ENCODE measurements at regions not wholly inside any gene's neighbourhood (a gene's known extent, or its start where the extent isn't known, plus 50 kb on each side); places are given as distances from the start of the nearest gene placed in this dataset.

DNA sequence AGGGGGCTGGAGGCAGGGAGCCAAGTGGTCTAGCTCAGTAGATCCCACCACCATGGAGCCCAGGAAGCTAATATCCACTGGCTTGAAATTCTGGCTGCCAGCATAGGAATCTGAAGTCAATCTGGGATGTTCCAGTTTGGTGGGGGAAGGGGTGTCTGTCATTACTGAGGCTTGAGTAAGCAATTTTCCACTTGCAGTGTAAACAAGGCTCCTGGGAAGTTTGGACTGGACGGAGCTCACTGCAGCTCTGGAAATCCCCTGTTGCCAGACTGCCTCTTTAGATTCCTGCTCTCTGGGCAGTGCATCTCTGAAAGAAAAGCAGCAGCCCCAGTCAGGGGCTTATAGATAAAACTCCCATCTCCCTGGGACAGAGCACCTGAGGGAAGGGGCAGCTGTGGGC lies 349.2 kb upstream of the KLHL1 start:
- H3K9me2 ChIP-seq (replicated peaks; ENCODE audit: low read depth, low read length) = no peaks in the 10 kb centered on the region

GRCh38 chr13:70448820-70449219 lies 340.6 kb upstream of the KLHL1 start:
- H2AFZ ChIP-seq (ENCODE audit: low read length) = no peak overlapping the region
- no peaks in the 10 kb centered on the region for H3F3A ChIP-seq (ENCODE audit: low read depth)

More for the DNA sequence above, 349.2 kb upstream of the KLHL1 start:
- Histone ChIP-seq H2AFZ (ENCODE audit: low read length) (no peak overlapping the region), H3F3A (ENCODE audit: low read depth) (no peaks in the 10 kb centered on the region), H3K4me1 (ENCODE audit: insufficient read depth, low read length, poor library complexity, severe bottlenecking) (no peaks in the 10 kb centered on the region), H3K79me2 (ENCODE audit: insufficient read depth, low read length) (no peaks in the 10 kb centered on the region), H3K4me2 (ENCODE audit: low read depth, low read length, poor library complexity, severe bottlenecking) (no peak overlapping the region), H3K4me3 (ENCODE audit: low read length, poor library complexity, severe bottlenecking) (no peak overlapping the region), H3K9me3 (ENCODE audit: insufficient read depth, low read depth, low read length) (no peaks in the 10 kb centered on the region), H3K9ac (ENCODE audit: low read depth, low read length, poor library complexity, severe bottlenecking) (no peak overlapping the region), H3K27me3 (ENCODE audit: insufficient read depth, low read length, poor library complexity, severe bottlenecking) (no peaks in the 10 kb centered on the region), H4K20me1 (ENCODE audit: insufficient read depth, low read length, poor library complexity, severe bottlenecking) (no peaks in the 10 kb centered on the region), H3K36me3 (ENCODE audit: insufficient read depth, low read length) (no peaks in the 10 kb centered on the region)
- TF ChIP-seq, protein P1, sequence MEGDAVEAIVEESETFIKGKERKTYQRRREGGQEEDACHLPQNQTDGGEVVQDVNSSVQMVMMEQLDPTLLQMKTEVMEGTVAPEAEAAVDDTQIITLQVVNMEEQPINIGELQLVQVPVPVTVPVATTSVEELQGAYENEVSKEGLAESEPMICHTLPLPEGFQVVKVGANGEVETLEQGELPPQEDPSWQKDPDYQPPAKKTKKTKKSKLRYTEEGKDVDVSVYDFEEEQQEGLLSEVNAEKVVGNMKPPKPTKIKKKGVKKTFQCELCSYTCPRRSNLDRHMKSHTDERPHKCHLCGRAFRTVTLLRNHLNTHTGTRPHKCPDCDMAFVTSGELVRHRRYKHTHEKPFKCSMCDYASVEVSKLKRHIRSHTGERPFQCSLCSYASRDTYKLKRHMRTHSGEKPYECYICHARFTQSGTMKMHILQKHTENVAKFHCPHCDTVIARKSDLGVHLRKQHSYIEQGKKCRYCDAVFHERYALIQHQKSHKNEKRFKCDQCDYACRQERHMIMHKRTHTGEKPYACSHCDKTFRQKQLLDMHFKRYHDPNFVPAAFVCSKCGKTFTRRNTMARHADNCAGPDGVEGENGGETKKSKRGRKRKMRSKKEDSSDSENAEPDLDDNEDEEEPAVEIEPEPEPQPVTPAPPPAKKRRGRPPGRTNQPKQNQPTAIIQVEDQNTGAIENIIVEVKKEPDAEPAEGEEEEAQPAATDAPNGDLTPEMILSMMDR (conservative IDR thresholded peaks at IDR 0.05; ENCODE audit: low read length) = no peak
- no peak for TF ChIP-seq EZH2phosphoT487 (IDR thresholded peaks at IDR 0.05; ENCODE audit: borderline replicate concordance)

GRCh38 chr13:70432276-70432805 lies 324.1 kb upstream of the KLHL1 start:
- H3K4me1 ChIP-seq (ENCODE audit: insufficient read depth, low read length, poor library complexity, severe bottlenecking) = no peaks in the 10 kb centered on the region
- H2AFZ ChIP-seq (ENCODE audit: low read length) = no peak overlapping the region
- TF ChIP-seq, protein P1 (conservative IDR thresholded peaks at IDR 0.05; ENCODE audit: low read length) = no peak
- no peak for TF ChIP-seq EZH2phosphoT487 (IDR thresholded peaks at IDR 0.05; ENCODE audit: borderline replicate concordance)
- H3K9me3 ChIP-seq (ENCODE audit: insufficient read depth, low read depth, low read length) = no peaks in the 10 kb centered on the region
- no peak overlapping the region for H3K9ac ChIP-seq (ENCODE audit: low read depth, low read length, poor library complexity, severe bottlenecking)
- no peaks in the 10 kb centered on the region for H4K20me1 ChIP-seq (ENCODE audit: insufficient read depth, low read length, poor library complexity, severe bottlenecking)
- H3F3A ChIP-seq (ENCODE audit: low read depth) = no peaks in the 10 kb centered on the region
- no peaks in the 10 kb centered on the region for H3K9me2 ChIP-seq (replicated peaks; ENCODE audit: low read depth, low read length)
- no peaks in the 10 kb centered on the region for H3K27me3 ChIP-seq (ENCODE audit: insufficient read depth, low read length, poor library complexity, severe bottlenecking)
- H3K79me2 ChIP-seq (ENCODE audit: insufficient read depth, low read length) = no peaks in the 10 kb centered on the region
- no peak overlapping the region for H3K4me2 ChIP-seq (ENCODE audit: low read depth, low read length, poor library complexity, severe bottlenecking)
- H3K4me3 ChIP-seq (ENCODE audit: low read length, poor library complexity, severe bottlenecking) = no peak overlapping the region
- H3K36me3 ChIP-seq (ENCODE audit: insufficient read depth, low read length) = no peaks in the 10 kb centered on the region

More at GRCh38 chr13:70448820-70449219, 340.6 kb upstream of the KLHL1 start:
- Histone ChIP-seq H3K27me3 (ENCODE audit: insufficient read depth, low read length, poor library complexity, severe bottlenecking) (no peaks in the 10 kb centered on the region), H3K9me2 (replicated peaks; ENCODE audit: low read depth, low read length) (no peaks in the 10 kb centered on the region), H3K9ac (ENCODE audit: low read depth, low read length, poor library complexity, severe bottlenecking) (no peak overlapping the region), H3K36me3 (ENCODE audit: insufficient read depth, low read length) (no peaks in the 10 kb centered on the region), H3K4me2 (ENCODE audit: low read depth, low read length, poor library complexity, severe bottlenecking) (no peak overlapping the region), H3K4me1 (ENCODE audit: insufficient read depth, low read length, poor library complexity, severe bottlenecking) (no peaks in the 10 kb centered on the region), H3K79me2 (ENCODE audit: insufficient read depth, low read length) (no peaks in the 10 kb centered on the region), H3K4me3 (ENCODE audit: low read length, poor library complexity, severe bottlenecking) (no peak overlapping the region), H4K20me1 (ENCODE audit: insufficient read depth, low read length, poor library complexity, severe bottlenecking) (no peaks in the 10 kb centered on the region), H3K9me3 (ENCODE audit: insufficient read depth, low read depth, low read length) (no peaks in the 10 kb centered on the region)
- TF ChIP-seq, protein P1 (conservative IDR thresholded peaks at IDR 0.05; ENCODE audit: low read length) = no peak
- TF ChIP-seq EZH2phosphoT487 (IDR thresholded peaks at IDR 0.05; ENCODE audit: borderline replicate concordance) = no peak

All from Loucy (cell line).